Stimulated activated CD8-positive, alpha-beta memory T cell treated with anti-CD3 and anti-CD28 coated beads, Interleukin-7, amount 100 ng/mL, for 24 hours (primary cell): ENCODE measurements at regions not wholly inside any gene's neighbourhood (a gene's known extent, or its start where the extent isn't known, plus 50 kb on each side); places are given as distances from the start of the nearest gene placed in this dataset.
"Not testable (repeated sequence)": the region's sequence is repeated elsewhere in the genome, so short reads cannot be mapped to it uniquely, and the experiment has no call there.

Experiments
- DNase-seq: peaks from one replicate; pipeline ENCODE4 v3.0.0-alpha.2; 2020; ENCODE audit warnings: low read depth

DNA sequence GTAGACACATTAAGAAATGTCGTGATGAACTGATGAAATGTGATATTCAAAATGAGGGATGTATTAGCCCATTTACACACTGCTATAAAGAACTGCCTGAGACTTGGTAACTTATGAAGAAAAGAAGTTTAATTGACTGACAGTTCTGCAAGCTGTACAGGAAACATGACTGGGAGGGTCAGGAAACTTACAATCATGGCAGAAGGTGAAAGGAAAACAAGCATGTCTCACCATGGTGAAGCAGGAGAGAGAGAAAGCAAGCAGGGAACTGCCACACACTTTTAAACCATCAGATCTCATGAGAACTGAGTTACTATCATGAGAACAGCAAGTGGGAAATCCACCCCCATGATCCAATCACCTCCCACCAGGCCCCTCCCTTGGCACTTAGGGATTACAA is 1010.8 kb upstream of the CELF4 start:
- no peak for DNase-seq

- no peak for DNase-seq
Observed at GRCh38 chr18:38575648-38576047, 1010.0 kb upstream of the CELF4 start.

DNA sequence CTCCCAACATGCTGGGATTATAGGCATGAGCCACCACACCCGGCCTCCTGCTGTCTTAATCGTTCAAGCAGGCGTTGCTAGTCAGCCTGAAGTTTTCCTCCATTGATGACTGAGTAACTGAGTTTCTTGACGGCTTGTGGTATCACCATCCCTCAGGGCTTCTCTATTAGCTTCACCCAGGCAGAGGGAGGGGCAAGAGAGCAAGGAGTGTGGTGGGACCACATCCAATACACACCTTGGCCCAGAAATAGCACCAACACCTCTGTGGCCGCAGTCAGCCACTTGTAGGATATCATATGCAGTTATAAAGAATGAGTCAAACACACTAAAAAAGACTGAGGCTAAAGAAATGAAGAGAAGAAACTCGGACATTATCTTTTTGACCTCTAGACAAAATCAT is 1009.4 kb upstream of the CELF4 start:
- no peak for DNase-seq

- DNase-seq, result no peak
Observed at GRCh38 chr18:38572554-38573111, 1007.0 kb upstream of the CELF4 start.

DNA sequence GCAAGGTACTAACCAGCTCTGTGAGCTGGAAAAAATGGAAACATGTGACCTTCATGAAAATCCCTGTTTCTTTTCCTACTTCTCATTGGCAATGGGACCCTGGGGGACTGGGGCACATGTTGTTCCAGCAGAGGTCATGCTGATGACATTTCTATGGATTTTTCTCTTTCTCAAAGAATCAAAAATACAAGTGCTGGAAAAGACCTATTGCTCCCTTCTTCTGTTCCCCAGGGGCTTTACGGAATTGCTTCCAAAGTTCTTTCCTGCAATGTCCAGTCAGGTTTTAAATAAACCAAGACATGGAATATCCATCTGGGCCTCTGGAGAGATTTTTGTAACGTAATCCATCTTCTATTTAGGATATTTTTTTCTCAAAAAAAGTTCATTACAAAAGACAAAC is 1006.1 kb upstream of the CELF4 start:
- no peak for DNase-seq

GRCh38 chr18:38565513-38565912 is 999.9 kb upstream of the CELF4 start:
- DNase-seq, result no peak

DNA sequence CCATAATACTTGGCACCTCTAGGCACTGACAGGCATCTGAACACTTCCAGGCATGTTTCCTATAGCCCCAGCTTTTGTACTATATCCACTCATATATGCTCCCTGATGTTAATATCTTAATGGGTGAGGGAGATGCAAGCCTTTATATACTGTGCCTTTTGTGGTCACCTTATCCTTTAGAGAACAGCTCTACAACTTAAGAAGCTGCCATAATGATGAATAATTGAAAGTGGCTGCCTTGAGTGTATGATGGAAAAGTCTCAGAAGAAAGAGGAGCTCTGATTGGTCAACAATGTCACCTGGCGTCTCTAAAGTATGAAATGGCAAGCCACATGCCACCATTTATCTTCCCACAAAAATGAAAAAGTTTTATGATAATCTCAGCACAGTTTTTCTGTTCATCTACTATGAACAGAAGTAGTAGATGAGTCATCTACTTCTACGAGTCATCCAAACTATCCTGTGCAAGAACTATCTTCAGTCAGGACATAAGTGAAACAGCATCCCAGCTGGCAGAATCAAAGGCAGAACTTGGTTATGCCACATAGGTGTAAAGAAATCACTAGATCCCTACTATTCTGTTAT is 997.9 kb upstream of the CELF4 start:
- DNase-seq, result no peak

- no peak for DNase-seq
Observed at GRCh38 chr18:38557006-38557405, 991.4 kb upstream of the CELF4 start.

DNA sequence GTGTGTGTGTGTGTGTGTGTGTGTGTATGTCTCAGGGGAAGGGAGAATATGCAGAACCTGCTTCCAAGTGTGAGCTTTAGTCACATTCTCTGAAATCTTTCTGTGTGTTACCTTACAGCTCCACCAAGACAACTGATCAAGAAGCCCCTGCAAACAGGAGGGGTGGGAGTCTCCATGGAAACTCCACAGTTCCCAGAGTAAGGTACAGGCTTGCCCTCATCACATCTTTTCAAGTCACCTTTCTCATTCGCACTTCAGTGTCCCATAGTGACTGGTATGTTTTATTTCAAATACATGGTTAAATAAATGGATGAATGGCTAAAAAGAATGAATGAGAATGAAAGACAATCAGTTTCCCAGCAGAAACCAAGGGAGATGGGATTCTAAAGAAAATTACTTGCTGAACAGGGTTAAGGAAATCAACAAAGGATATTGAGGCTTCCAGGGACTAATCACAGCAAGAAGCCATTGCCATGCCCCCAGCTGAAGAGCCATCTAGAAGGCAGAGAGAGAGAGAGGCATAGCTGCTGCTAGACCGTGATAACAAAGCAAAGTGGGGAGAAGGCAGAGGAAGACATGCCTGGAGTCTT is 987.2 kb upstream of the CELF4 start:
- DNase-seq, result no peak

DNA sequence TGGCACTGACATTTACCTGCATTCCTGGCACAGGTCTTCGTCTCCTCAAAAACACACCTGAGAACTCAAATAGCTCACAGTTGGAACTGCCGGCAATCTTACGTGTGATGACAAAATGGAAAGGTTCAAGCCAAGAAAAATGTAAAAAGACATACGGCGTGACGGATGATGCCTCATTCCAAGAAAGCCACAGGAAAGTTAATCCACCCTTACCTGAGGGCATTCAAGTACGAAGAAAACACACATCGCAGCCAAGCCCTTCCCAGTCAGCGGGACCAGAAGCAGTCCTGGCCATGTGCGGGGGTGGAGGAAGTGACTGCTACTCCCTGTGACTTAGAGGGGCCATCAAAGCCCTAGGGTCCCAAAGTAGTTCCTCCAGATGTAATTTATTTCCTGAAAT is 986.3 kb upstream of the CELF4 start:
- no peak for DNase-seq

DNA sequence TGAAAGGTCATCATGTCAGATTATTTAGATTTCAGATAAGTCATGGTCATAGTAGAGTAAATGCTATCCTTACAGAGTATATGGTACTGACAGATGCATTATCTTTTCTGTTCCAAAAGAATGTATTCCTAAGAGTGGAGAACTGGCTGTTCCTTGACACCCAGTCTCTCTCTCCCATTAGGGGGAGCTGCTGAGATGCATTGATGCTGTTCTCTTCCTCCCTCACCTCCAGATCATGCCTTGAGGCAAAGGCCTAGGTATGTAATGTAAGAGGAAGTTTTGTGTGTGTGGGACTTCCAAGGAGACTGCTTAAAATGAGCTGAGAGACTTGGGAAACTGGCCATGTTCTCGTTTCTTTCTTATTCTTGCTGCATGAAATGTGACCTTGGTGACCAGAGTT is 979.5 kb upstream of the CELF4 start:
- DNase-seq, result no peak

DNA sequence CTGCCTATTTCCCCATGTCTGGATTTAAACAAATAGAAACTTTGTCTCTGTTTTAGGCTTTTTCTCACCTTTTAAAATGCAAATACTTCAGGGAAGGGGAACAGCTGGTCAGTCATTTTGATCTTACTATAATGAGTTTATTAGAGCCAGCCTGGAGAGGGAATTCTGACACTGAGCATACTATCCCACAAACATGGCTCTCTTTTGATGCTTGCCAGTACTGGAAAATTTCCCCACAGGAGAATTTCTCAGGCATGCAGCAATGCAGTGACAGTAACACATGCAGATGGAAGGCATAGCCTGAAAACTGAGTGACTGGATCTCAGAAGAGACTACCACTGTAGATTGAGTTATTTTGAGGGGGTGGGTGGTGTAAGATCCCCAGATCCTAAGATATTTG is 974.3 kb upstream of the CELF4 start:
- no peak for DNase-seq

GRCh38 chr18:38539371-38539770 is 973.8 kb upstream of the CELF4 start:
- no peak for DNase-seq

DNA sequence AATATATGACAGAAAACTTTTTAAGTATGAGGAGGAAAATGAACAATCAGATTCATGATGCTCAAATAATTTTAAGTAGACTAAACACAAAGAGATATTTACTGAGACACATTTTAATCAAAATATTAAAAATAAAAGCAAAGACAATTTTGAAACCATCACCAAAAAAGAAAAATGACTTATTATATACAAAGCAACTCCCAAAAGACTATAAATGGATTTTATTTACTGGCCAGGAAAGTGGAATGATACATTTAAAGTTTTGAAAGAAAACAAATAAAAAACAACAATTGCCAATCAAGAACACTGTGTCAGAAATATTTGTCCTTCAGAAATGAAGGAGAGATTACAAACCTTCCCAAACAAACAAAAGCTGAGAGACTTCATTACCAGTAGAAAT is 968.5 kb upstream of the CELF4 start:
- no peak for DNase-seq

DNA sequence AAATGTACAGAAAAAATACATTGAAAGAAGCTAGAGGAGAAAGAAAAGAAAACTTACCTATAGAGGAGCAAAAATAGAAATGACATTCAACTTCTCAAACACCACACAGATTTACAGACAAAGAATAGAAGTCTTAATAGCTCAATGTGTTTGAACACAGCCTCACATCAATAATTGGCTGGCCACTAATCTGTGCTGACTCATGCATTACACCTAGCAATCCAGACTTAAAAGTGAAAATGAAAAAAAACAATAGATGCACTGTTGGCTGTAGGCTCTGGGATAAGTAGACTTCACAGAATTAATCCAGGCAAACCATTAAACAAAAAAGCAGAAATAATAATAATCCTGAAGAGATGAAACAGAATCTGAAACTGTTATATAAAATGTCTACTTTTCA is 961.3 kb upstream of the CELF4 start:
- no peak for DNase-seq

DNA sequence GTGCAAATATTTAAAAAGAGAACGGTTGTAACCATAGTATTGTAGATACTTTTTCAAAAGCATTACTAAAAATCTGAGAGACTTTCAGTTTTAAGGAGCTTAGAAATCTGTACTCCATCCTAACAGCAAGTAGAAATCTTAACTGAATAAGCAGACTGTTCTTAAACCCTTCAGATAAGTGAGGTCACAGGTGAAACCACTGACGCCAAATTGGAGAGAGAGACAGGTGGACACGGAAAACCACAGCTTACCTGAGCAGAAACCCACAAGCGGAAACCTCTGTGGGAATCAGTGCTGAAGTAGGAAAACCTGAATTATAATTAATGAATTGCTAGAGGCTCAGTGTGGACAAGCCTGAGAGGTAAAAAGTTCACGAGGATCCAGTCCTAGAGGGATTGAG is 959.4 kb upstream of the CELF4 start:
- no peak for DNase-seq

DNA sequence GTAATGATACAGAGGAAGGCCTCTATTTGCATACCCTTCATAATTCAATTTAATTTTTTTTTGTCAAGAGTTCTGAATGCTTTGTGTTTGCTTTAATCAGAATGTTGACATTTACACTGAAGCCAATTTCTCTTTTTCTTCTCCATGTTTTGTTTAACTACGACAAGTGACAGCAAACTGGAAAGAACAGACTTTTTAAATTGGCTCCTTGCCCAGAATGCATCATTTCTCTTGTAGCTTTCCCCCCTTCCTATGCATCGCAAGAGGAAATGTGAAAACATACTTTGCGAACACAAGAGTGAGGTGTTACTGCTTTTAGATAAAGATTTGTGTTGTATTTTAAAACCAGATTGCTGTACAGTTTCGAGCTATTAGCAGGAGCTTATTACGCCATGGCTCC is 955.2 kb upstream of the CELF4 start:
- DNase-seq, result no peak

DNA sequence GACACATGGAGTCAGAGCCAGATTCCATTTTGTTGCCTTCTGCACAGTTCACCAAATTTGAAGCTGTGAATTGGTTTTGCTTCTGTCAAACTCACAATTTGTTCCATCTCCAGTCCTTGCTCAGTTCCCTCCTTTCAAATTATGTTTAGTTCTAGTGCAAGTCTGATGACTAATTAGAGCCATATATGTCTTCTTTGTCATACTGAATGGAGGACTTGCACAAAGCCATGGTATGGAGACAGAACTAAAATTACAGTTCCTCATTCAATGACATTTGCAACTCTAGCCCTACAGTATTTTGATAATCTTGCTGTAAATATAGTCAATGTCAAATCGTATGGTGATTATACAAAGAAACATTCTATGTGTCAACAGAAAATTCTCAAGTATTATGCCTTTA is 936.9 kb upstream of the CELF4 start:
- DNase-seq, result no peak

DNA sequence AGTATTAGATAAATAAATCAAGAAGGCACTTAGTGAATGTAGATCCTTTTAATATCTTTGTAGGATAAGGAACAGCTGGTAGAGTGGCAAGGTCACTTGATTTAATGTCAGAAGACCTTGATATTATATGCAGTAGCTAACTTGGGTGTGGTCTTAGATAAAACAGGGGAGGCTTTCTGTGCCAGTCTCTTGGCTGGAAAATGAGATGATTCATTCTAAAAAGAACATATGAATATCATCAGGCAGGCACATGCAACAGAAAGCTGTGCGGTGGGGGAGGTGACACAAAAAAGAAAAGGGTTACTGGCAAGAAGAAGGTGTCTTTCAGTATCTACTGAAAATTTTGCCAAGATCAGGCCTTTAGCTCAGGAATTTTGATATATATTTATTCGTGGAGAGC is 931.7 kb upstream of the CELF4 start:
- DNase-seq, result no peak

DNA sequence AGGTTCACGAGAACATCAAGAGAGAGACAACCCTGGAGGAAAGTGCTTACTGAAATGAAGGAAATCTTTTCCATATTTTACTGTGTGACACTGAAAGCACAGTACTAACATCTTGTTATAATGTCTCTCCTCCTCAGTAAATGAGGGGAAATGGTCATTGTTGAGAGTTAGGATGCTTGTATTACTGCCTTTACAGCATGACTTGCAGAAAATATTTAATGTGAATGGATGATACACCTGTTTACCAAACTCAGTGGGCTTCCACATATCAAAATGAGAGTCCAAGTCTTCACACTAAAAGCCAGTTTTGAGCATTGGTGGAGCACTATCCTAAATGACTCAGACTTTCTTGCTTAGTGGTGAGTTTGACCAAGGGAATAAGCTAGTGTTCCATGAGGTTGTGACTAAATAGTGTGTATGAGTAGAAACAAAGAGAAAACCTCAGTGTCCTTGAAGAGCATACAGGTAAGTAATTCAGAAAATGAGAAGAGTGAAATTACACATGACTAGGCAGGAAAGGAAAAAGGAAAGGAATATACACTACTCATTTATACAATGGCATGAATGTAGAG is 930.7 kb upstream of the CELF4 start:
- DNase-seq, result no peak

DNA sequence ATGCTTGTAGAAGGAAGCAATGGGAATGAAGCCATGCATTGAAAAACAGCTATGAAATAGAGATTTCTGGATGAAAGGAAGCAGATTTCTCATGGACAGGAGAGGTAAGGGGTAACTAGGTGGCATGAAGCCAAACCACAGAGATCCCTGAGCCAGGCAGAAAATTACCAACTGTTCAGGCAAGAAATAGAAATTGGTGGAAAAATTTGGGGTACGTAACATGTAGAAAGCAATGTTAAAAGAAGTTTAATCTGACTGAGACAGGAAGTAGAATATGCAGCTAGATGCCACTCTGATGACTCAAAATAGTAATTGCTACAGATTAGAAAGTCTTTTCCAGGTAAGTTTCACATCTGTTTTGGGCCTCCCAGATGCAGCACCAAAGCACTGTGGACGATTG is 928.5 kb upstream of the CELF4 start:
- DNase-seq, result no peak

DNA sequence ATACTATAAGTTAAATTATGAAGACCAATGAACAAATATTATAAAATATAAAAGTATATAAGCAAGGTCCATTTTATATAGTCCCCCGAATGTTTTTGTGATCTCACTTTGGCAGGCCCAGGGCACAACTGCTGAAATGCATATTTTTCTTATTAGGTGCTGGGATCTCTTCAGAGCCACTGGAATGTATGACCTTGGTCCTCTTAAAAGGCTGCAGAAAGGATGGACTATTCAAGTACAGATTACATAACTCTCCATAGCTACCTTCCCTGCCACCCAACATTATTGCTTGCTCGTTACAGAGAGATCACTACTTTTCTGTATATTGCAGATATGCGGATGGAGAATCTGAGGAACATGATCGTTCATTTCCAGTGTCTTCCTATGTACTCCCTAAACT is 925.6 kb upstream of the CELF4 start:
- DNase-seq, result no peak

- DNase-seq, result not testable (repeated sequence)
Observed at GRCh38 chr18:38489721-38490120, 924.1 kb upstream of the CELF4 start.

GRCh38 chr18:38487521-38487920 is 921.9 kb upstream of the CELF4 start:
- no peak for DNase-seq
